Retinal pigment epithelial cell (primary cell): ENCODE measurements at regions not wholly inside any gene's neighbourhood (a gene's known extent, or its start where the extent isn't known, plus 50 kb on each side); places are given as distances from the start of the nearest gene placed in this dataset.

Source experiments
- DNase-seq: peaks from one replicate; pipeline ENCODE4 v3.0.0-alpha.2; 2010; ENCODE audit warnings: low read depth
- H3K4me3 ChIP-seq: 2 replicates; pipeline ENCODE4 v1.5.1; 2011; ENCODE audit warnings: mild to moderate bottlenecking, low read length, control low read depth, moderate library complexity
- CTCF ChIP-seq: conservative IDR thresholded peaks from 2 replicates; pipeline ENCODE4 v1.5.1; 2011; ENCODE audit warnings: low read depth, low read length, control low read depth, inconsistent platforms

- H3K4me3 ChIP-seq: no peak overlapping the region
- no peak for DNase-seq
- no peak for TF ChIP-seq CTCF
Observed at GRCh38 chr4:125483278-125483677, 168.5 kb downstream of the FAT4 start.

GRCh38 chr4:125484912-125485311, 170.2 kb downstream of the FAT4 start:
- no peak for TF ChIP-seq CTCF
- H3K4me3 ChIP-seq: no peak overlapping the region
- DNase-seq: no peak

- no peak for DNase-seq
- H3K4me3 ChIP-seq: no peak overlapping the region
- TF ChIP-seq CTCF: no peak
Observed at GRCh38 chr4:125486351-125486750, 171.6 kb downstream of the FAT4 start.

GRCh38 chr4:125489952-125490690, 175.4 kb downstream of the FAT4 start:
- TF ChIP-seq CTCF: no peak
- no peak for DNase-seq
- H3K4me3 ChIP-seq: no peak overlapping the region

- TF ChIP-seq CTCF: no peak
- DNase-seq: no peak
- no peak overlapping the region for H3K4me3 ChIP-seq
Observed at GRCh38 chr4:125492957-125493356, 178.2 kb downstream of the FAT4 start.

GRCh38 chr4:125497861-125498260, 183.1 kb downstream of the FAT4 start:
- TF ChIP-seq CTCF: no peak
- no peak overlapping the region for H3K4me3 ChIP-seq
- DNase-seq: no peak

GRCh38 chr4:125498981-125499380, 184.2 kb downstream of the FAT4 start:
- TF ChIP-seq CTCF: no peak
- H3K4me3 ChIP-seq: no peak overlapping the region

More at GRCh38 chr4:125498981-125499380, 184.2 kb downstream of the FAT4 start:
- no peak for DNase-seq
